H9 (cell line): ENCODE measurements at regions not wholly inside any gene's neighbourhood (a gene's known extent, or its start where the extent isn't known, plus 50 kb on each side); places are given as distances from the start of the nearest gene placed in this dataset.

Experiments used
- DNase-seq: peaks from one replicate; pipeline ENCODE4 v3.0.0-alpha.2; 2017
- H2AFZ ChIP-seq: one replicate; pipeline ENCODE4 v1.6.1; 2013; ENCODE audit warnings: mild to moderate bottlenecking, low read length, control low read depth, moderate library complexity
- H2AK5ac ChIP-seq: 2 replicates; pipeline ENCODE4 v1.6.1; 2013; ENCODE audit warnings: low read length, control low read depth, mixed read lengths; ENCODE audit not compliant: insufficient read length
- H2BK120ac ChIP-seq: one replicate; pipeline ENCODE4 v1.6.1; 2013; ENCODE audit warnings: low read depth, mild to moderate bottlenecking, low read length, control low read depth, inconsistent platforms; ENCODE audit not compliant: poor library complexity, severe bottlenecking
- H2BK12ac ChIP-seq: 2 replicates; pipeline ENCODE4 v1.6.1; 2013; ENCODE audit warnings: low read length, control low read depth, mixed read lengths, low read depth; ENCODE audit not compliant: insufficient read length
- H2BK15ac ChIP-seq: 2 replicates; pipeline ENCODE4 v1.6.1; 2013; ENCODE audit warnings: low read depth, low read length, control low read depth
- H2BK20ac ChIP-seq: one replicate; pipeline ENCODE4 v1.6.1; 2013; ENCODE audit warnings: low read depth, mild to moderate bottlenecking, low read length, control low read depth, inconsistent platforms; ENCODE audit not compliant: poor library complexity, severe bottlenecking
- H2BK5ac ChIP-seq: 2 replicates; pipeline ENCODE4 v1.6.1; 2013; ENCODE audit warnings: low read length, control low read depth, mixed read lengths; ENCODE audit not compliant: insufficient read length
- H3K14ac ChIP-seq: 2 replicates; pipeline ENCODE4 v1.6.1; 2013; ENCODE audit warnings: low read length, control low read depth; ENCODE audit not compliant: insufficient read depth
- H3K18ac ChIP-seq: 2 replicates; pipeline ENCODE4 v1.6.1; 2013; ENCODE audit warnings: low read depth, mild to moderate bottlenecking, mixed read lengths, low read length, control low read depth; ENCODE audit not compliant: insufficient read length
- H3K23ac ChIP-seq: 2 replicates; pipeline ENCODE4 v1.6.1; 2013; ENCODE audit warnings: low read length, control low read depth, mixed read lengths, low read depth; ENCODE audit not compliant: insufficient read length
- H3K23me2 ChIP-seq: 2 replicates; pipeline ENCODE4 v1.6.1; 2013; ENCODE audit warnings: low read depth, mild to moderate bottlenecking, mixed read lengths, low read length, control low read depth; ENCODE audit not compliant: insufficient read length, poor library complexity, severe bottlenecking
- H3K27ac ChIP-seq: 2 replicates; pipeline ENCODE4 v1.5.1; 2013; ENCODE audit warnings: low read length, control low read depth, mixed read lengths, low read depth; ENCODE audit not compliant: insufficient read length
- H3K27me3 ChIP-seq: 2 replicates; pipeline ENCODE4 v1.6.1; 2013; ENCODE audit warnings: low read length, control low read depth, inconsistent platforms; ENCODE audit not compliant: insufficient read depth
- H3K4ac ChIP-seq: 2 replicates; pipeline ENCODE4 v1.6.1; 2013; ENCODE audit warnings: low read depth, mild to moderate bottlenecking, control low read depth, inconsistent platforms, low read length, moderate library complexity
- H3K4me1 ChIP-seq: 2 replicates; pipeline ENCODE4 v1.6.1; 2013; ENCODE audit warnings: low read length, control low read depth, inconsistent platforms; ENCODE audit not compliant: insufficient read depth
- H3K4me2 ChIP-seq: 2 replicates; pipeline ENCODE4 v1.6.1; 2013; ENCODE audit warnings: low read length, control low read depth, mixed read lengths; ENCODE audit not compliant: insufficient read length, insufficient read depth
- H3K56ac ChIP-seq: 2 replicates; pipeline ENCODE4 v1.6.1; 2013; ENCODE audit warnings: low read depth, mild to moderate bottlenecking, mixed read lengths, low read length, control low read depth; ENCODE audit not compliant: insufficient read length
- H3K79me1 ChIP-seq: 2 replicates; pipeline ENCODE4 v1.6.1; 2013; ENCODE audit warnings: low read depth, mild to moderate bottlenecking, moderate library complexity, low read length, control low read depth, inconsistent platforms; ENCODE audit not compliant: insufficient read depth, poor library complexity, severe bottlenecking
- H3K79me2 ChIP-seq: 2 replicates; pipeline ENCODE4 v1.6.1; 2013; ENCODE audit warnings: low read length, control low read depth, inconsistent platforms; ENCODE audit not compliant: insufficient read depth
- H3K9ac ChIP-seq: 2 replicates; pipeline ENCODE4 v1.6.1; 2013; ENCODE audit warnings: low read length, control low read depth, mixed read lengths; ENCODE audit not compliant: insufficient read length; ENCODE audit errors: extremely low read depth
- H3K9me3 ChIP-seq: one replicate; pipeline ENCODE4 v1.6.1; 2013; ENCODE audit warnings: low read depth, low read length, inconsistent platforms; ENCODE audit not compliant: control insufficient read depth
- H3T11ph ChIP-seq: one replicate; pipeline ENCODE4 v1.6.1; 2013; ENCODE audit warnings: mild to moderate bottlenecking, low read length, control low read depth, inconsistent platforms
- H4K20me1 ChIP-seq: one replicate; pipeline ENCODE4 v1.6.1; 2013; ENCODE audit not compliant: control insufficient read depth, insufficient read length, insufficient read depth
- H4K5ac ChIP-seq: 2 replicates; pipeline ENCODE4 v1.6.1; 2013; ENCODE audit warnings: low read depth, mild to moderate bottlenecking, mixed read lengths, low read length, control low read depth; ENCODE audit not compliant: insufficient read length
- H4K8ac ChIP-seq: replicated peaks from 2 replicates; pipeline ENCODE4 v1.6.1; 2013; ENCODE audit warnings: low read length, control low read depth, mixed read lengths, low read depth; ENCODE audit not compliant: insufficient read length
- H4K91ac ChIP-seq: 2 replicates; pipeline ENCODE4 v1.6.1; 2013; ENCODE audit warnings: low read depth, mild to moderate bottlenecking, moderate library complexity, mixed read lengths, low read length, control low read depth; ENCODE audit not compliant: insufficient read length
- H3K27ac Mint-ChIP-seq, 3 experiments: 2 replicates in 2 of 3; 3 replicates in 1 of 3; pipeline ENCODE4 v1.8.0; 2020 to 2021; ENCODE audit warnings: mixed read lengths in 3 of 3, mild to moderate bottlenecking in 1 of 3, moderate library complexity in 1 of 3
- H3K27me3 Mint-ChIP-seq: 2 replicates; pipeline ENCODE4 v1.8.0; 2021; ENCODE audit warnings: low read depth, mild to moderate bottlenecking, moderate library complexity, mixed read lengths
- H3K36me3 Mint-ChIP-seq, 3 experiments: 2 replicates in 2 of 3; 3 replicates in 1 of 3; pipeline ENCODE4 v1.8.0; 2020 to 2021; ENCODE audit warnings: low read depth in 3 of 3, mixed read lengths in 3 of 3; ENCODE audit not compliant: insufficient read depth in 1 of 3
- H3K4me1 Mint-ChIP-seq, 2 experiments: 2 replicates each; pipeline ENCODE4 v1.8.0; 2020; ENCODE audit warnings: mixed read lengths in 2 of 2
- H3K4me3 Mint-ChIP-seq, 2 experiments: 2 replicates in 1 of 2; 3 replicates in 1 of 2; pipeline ENCODE4 v1.8.0; 2020 to 2021; ENCODE audit warnings: mild to moderate bottlenecking in 2 of 2, mixed read lengths in 2 of 2, moderate library complexity in 1 of 2
- H3K9me3 Mint-ChIP-seq, 2 experiments: 2 replicates in 1 of 2; 3 replicates in 1 of 2; pipeline ENCODE4 v1.8.0; 2020; ENCODE audit warnings: mild to moderate bottlenecking in 2 of 2, mixed read lengths in 2 of 2, moderate library complexity in 1 of 2
- CTCF ChIP-seq: fragments of 200-600 bp; sonication (generic); conservative IDR thresholded peaks from 3 replicates; pipeline ENCODE4 v1.8.0; 2021; ENCODE audit warnings: antibody characterized with exemption, mild to moderate bottlenecking
- WGBS: extraction: QIAGEN DNeasy Blood & Tissue Kit; methylation state at CpG from one replicate; pipeline ENCODE4 v1.1.7; 2013; ENCODE audit warnings: missing lambda C conversion rate, low lambda C conversion rate, mixed read lengths; ENCODE audit not compliant: insufficient read length; ENCODE audit errors: extremely low coverage; 5-methylcytosine and 5-hydroxymethylcytosine counted together

GRCh38 chr12:112711026-112711425, 80.5 kb upstream of the RPH3A start:
- no peak for TF ChIP-seq CTCF
- Mint-ChIP-seq H3K4me3 (no peak overlapping the region), H3K9me3 (no peaks in the 10 kb centered on the region; a peak in 1 of 5 replicates), H3K36me3 (no peaks in the 10 kb centered on the region), H3K27ac (no peak overlapping the region), H3K27me3 (no peaks in the 10 kb centered on the region; the same call in 1 of the 2 replicates), H3K4me1 (peaks cover 14 to 16% of the 10 kb centered on the region in 2 experiments)
- Histone ChIP-seq H3K9me3 (no peaks in the 10 kb centered on the region), H4K8ac (no peak overlapping the region), H3K27ac (no peak overlapping the region), H2AFZ (no peak overlapping the region), H4K91ac (no peak overlapping the region), H4K5ac (no peak overlapping the region), H4K20me1 (no peaks in the 10 kb centered on the region), H3K79me2 (no peaks in the 10 kb centered on the region), H2BK120ac (no peak overlapping the region), H3K56ac (no peak overlapping the region), H3K18ac (no peak overlapping the region), H2BK5ac (no peak overlapping the region), H2BK12ac (no peak overlapping the region), H3K23ac (no peak overlapping the region), H3K4ac (no peak overlapping the region), H3K4me1 (no peaks in the 10 kb centered on the region), H3K4me2 (no peak overlapping the region), H2AK5ac (no peak overlapping the region), H3K14ac (no peak overlapping the region), H3K23me2 (no peaks in the 10 kb centered on the region), H3K79me1 (no peaks in the 10 kb centered on the region), H3T11ph (no peak overlapping the region), H3K9ac (no peak overlapping the region), H2BK15ac (no peak overlapping the region), H3K27me3 (no peaks in the 10 kb centered on the region), H2BK20ac (no peak overlapping the region)
- no peak for DNase-seq
- no CpG with 5 or more reads among the region's 3 CpGs for WGBS
